Liver (tissue), 7 donors: ENCODE measurements at regions not wholly inside any gene's neighbourhood (a gene's known extent, or its start where the extent isn't known, plus 50 kb on each side); places are given as distances from the start of the nearest gene placed in this dataset.

ENCODE experiments used
- DNase-seq: peaks from one replicate; pipeline ENCODE4 v3.0.0-alpha.2; 2017; ENCODE audit warnings: low spot score
- H3K27ac ChIP-seq, 2 donors: one replicate each; pipeline ENCODE4 v1.7.0; 2013; ENCODE audit warnings: inconsistent platforms in 2 of 2, low read length in 2 of 2, control low read depth in 1 of 2, low read depth in 1 of 2, mild to moderate bottlenecking in 1 of 2
- H3K27me3 ChIP-seq, 4 donors: one replicate each; pipeline versions ENCODE4 v1.6.1 to v1.7.0; 2013; ENCODE audit warnings: low read length in 3 of 4, inconsistent platforms in 1 of 4, mild to moderate bottlenecking in 1 of 4, moderate library complexity in 1 of 4; ENCODE audit not compliant: control insufficient read depth in 4 of 4, insufficient read depth in 4 of 4
- H3K36me3 ChIP-seq, 4 donors: one replicate each; pipeline versions ENCODE4 v1.6.1 to v1.7.0; 2013; ENCODE audit warnings: low read length in 3 of 4, mild to moderate bottlenecking in 3 of 4, low read depth in 1 of 4, moderate library complexity in 1 of 4; ENCODE audit not compliant: control insufficient read depth in 4 of 4, insufficient read depth in 3 of 4
- H3K4me1 ChIP-seq, 4 donors: one replicate each; pipeline versions ENCODE4 v1.6.1 to v1.7.0; 2013; ENCODE audit warnings: low read length in 3 of 4, mild to moderate bottlenecking in 3 of 4, moderate library complexity in 1 of 4; ENCODE audit not compliant: control insufficient read depth in 4 of 4, insufficient read depth in 4 of 4
- H3K4me3 ChIP-seq, 3 donors: one replicate each; pipeline versions ENCODE4 v1.6.1 to v1.7.0; 2013; ENCODE audit warnings: low read length in 3 of 3, control low read depth in 1 of 3, low read depth in 1 of 3, mild to moderate bottlenecking in 1 of 3
- H3K9ac ChIP-seq, 2 donors: one replicate each; pipeline ENCODE4 v1.7.0; 2013; ENCODE audit warnings: low read length in 2 of 2, mild to moderate bottlenecking in 2 of 2, moderate library complexity in 2 of 2, control low read depth in 1 of 2, low read depth in 1 of 2
- H3K9me3 ChIP-seq, 4 donors: one replicate each; pipeline versions ENCODE4 v1.6.1 to v1.7.0; 2013; ENCODE audit warnings: low read length in 3 of 4; ENCODE audit not compliant: control insufficient read depth in 4 of 4
- EGR1 ChIP-seq, 2 donors: IDR thresholded peaks; 2 replicates each; pipeline ENCODE4 v1.6.1; 2016 to 2018; ENCODE audit warnings: antibody characterized with exemption in 2 of 2, low read depth in 2 of 2
- FOXA1 ChIP-seq: IDR thresholded peaks from 2 replicates; pipeline ENCODE4 v1.6.1; 2016; ENCODE audit warnings: antibody characterized with exemption
- GABPA ChIP-seq, 2 donors: IDR thresholded peaks in 1 of 2; conservative IDR thresholded peaks in 1 of 2; 2 replicates each; pipeline ENCODE4 v1.6.1; 2016; ENCODE audit warnings: antibody characterized with exemption in 2 of 2, mild to moderate bottlenecking in 1 of 2, moderate library complexity in 1 of 2
- HNF4A ChIP-seq, 2 donors: conservative IDR thresholded peaks; 2 replicates each; pipeline ENCODE4 v1.6.1; 2016; ENCODE audit warnings: antibody characterized with exemption in 2 of 2, mild to moderate bottlenecking in 2 of 2
- HNF4G ChIP-seq: IDR thresholded peaks from 2 replicates; pipeline ENCODE4 v1.6.1; 2016; ENCODE audit warnings: antibody characterized with exemption
- NR2F2 ChIP-seq: IDR thresholded peaks from 2 replicates; pipeline ENCODE4 v1.6.1; 2016; ENCODE audit warnings: antibody characterized with exemption
- RAD21 ChIP-seq, 2 donors: IDR thresholded peaks; 2 replicates each; pipeline ENCODE4 v1.6.1; 2016; ENCODE audit warnings: antibody characterized with exemption in 2 of 2, mild to moderate bottlenecking in 2 of 2
- SP1 ChIP-seq: IDR thresholded peaks from 2 replicates; pipeline ENCODE4 v1.6.1; 2018; ENCODE audit warnings: antibody characterized with exemption, mild to moderate bottlenecking
- WGBS: extraction: QIAGEN DNeasy Blood & Tissue Kit; methylation state at CpG from one replicate; pipeline ENCODE4 v1.1.7; 2013; 5-methylcytosine and 5-hydroxymethylcytosine counted together
- TF ChIP-seq, protein P1 (sequence below): IDR thresholded peaks from 2 replicates; pipeline ENCODE4 v1.6.1; 2016; ENCODE audit warnings: antibody characterized with exemption
- TF ChIP-seq, protein P2 (sequence below): IDR thresholded peaks from 2 replicates; pipeline ENCODE4 v1.6.1; 2016; ENCODE audit warnings: antibody characterized with exemption
- TF ChIP-seq, protein P3 (sequence below): IDR thresholded peaks from 2 replicates; pipeline ENCODE4 v1.6.1; 2016; ENCODE audit warnings: antibody characterized with exemption, mild to moderate bottlenecking
- TF ChIP-seq, protein P4 (sequence below): IDR thresholded peaks from 2 replicates; pipeline ENCODE4 v1.6.1; 2016; ENCODE audit warnings: antibody characterized with exemption
- donor health status: healthy.
- donor health status: healthy.
- donor health status: healthy.
- donor health status: healthy.

DNA sequence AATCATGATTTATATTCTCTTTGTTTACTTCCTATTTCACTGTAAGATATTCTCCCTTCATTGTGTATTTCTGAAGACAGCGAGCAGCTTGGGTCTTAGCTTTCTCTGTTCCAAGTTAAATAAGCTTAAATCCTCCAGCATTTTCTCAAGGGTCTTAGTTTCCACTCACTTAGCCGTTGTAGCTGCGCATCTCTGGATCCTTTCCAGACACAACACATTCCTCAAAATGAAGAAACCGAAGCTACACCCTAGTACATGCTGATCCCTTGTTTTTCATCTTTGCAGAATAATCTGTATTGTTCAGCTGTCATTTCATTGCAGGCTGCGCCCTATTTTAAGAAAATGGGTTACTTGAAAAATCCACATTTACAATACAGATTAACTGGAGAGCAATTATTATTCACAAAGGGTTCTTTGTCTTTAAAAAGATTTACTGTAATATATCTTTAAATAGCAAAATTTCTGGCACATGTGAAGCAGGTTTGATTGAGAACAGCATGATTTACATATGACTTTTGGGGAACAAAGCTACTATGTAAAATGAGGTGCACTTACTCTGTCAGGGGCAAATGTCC, 375.8 kb downstream of the QKI start:
- no peaks in the 10 kb centered on the region for H3K36me3 ChIP-seq
- H3K27ac ChIP-seq, result no peak overlapping the region
- TF ChIP-seq FOXA1, result no peak
- TF ChIP-seq, protein P1, sequence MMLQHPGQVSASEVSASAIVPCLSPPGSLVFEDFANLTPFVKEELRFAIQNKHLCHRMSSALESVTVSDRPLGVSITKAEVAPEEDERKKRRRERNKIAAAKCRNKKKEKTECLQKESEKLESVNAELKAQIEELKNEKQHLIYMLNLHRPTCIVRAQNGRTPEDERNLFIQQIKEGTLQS, result no peak
- no peak for TF ChIP-seq SP1
- TF ChIP-seq HNF4A (conservative IDR thresholded peaks at IDR 0.05), result no peak
- TF ChIP-seq HNF4G, result no peak
- TF ChIP-seq, protein P2, sequence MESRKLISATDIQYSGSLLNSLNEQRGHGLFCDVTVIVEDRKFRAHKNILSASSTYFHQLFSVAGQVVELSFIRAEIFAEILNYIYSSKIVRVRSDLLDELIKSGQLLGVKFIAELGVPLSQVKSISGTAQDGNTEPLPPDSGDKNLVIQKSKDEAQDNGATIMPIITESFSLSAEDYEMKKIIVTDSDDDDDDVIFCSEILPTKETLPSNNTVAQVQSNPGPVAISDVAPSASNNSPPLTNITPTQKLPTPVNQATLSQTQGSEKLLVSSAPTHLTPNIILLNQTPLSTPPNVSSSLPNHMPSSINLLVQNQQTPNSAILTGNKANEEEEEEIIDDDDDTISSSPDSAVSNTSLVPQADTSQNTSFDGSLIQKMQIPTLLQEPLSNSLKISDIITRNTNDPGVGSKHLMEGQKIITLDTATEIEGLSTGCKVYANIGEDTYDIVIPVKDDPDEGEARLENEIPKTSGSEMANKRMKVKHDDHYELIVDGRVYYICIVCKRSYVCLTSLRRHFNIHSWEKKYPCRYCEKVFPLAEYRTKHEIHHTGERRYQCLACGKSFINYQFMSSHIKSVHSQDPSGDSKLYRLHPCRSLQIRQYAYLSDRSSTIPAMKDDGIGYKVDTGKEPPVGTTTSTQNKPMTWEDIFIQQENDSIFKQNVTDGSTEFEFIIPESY, result no peak
- TF ChIP-seq EGR1 (IDR thresholded peaks at IDR 0.05; ENCODE audit: low read depth in 2 of 2), result no peak
- H3K4me3 ChIP-seq, result no peak overlapping the region
- no peak for DNase-seq
- 78% methylated on average over 5 of the region's 5 CpGs for WGBS
- H3K27me3 ChIP-seq, result no peaks in the 10 kb centered on the region
- no peaks in the 10 kb centered on the region for H3K9me3 ChIP-seq
- no peak overlapping the region for H3K9ac ChIP-seq
- H3K4me1 ChIP-seq, result no peaks in the 10 kb centered on the region

DNA sequence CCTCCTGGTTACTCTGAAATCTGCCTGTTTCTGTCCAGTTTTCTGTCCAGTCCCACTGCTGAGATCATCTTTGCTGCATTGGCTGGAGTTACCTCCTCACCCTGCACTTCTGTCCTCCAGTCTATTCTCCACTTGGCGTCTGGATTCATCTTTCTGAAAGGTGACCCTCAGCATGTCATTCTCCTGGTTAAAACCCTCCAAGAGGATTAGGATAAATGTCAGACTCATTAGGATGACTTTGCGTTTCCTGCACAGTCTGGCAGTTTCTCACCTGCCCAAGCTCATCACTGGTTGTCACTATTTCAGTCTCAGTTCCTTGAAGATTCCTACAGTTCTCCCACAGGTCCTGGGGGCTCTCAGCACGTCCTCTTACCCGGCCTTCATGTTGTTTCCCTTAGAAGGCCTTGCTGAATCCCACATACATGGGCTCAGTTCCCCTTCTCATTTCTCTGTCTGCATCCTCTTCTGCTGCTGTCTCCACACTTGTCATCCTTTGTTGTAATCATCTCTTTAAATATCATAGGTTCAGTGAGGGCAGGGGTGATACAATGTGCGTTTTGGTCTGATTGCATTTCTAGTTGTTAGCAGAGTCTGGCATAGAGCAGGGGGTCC, 374.8 kb downstream of the QKI start:
- no peaks in the 10 kb centered on the region for H3K36me3 ChIP-seq
- H3K27me3 ChIP-seq, result no peaks in the 10 kb centered on the region
- H3K4me1 ChIP-seq, result no peaks in the 10 kb centered on the region
- H3K9me3 ChIP-seq, result no peaks in the 10 kb centered on the region
- TF ChIP-seq HNF4G (no peak), NR2F2 (no peak), GABPA (IDR thresholded peaks at IDR 0.05 in 1 of 2, conservative IDR thresholded peaks at IDR 0.05 in 1 of 2) (no peak), FOXA1 (no peak), RAD21 (IDR thresholded peaks at IDR 0.05) (no peak), EGR1 (IDR thresholded peaks at IDR 0.05; ENCODE audit: low read depth in 2 of 2) (no peak)
- TF ChIP-seq, protein P3, sequence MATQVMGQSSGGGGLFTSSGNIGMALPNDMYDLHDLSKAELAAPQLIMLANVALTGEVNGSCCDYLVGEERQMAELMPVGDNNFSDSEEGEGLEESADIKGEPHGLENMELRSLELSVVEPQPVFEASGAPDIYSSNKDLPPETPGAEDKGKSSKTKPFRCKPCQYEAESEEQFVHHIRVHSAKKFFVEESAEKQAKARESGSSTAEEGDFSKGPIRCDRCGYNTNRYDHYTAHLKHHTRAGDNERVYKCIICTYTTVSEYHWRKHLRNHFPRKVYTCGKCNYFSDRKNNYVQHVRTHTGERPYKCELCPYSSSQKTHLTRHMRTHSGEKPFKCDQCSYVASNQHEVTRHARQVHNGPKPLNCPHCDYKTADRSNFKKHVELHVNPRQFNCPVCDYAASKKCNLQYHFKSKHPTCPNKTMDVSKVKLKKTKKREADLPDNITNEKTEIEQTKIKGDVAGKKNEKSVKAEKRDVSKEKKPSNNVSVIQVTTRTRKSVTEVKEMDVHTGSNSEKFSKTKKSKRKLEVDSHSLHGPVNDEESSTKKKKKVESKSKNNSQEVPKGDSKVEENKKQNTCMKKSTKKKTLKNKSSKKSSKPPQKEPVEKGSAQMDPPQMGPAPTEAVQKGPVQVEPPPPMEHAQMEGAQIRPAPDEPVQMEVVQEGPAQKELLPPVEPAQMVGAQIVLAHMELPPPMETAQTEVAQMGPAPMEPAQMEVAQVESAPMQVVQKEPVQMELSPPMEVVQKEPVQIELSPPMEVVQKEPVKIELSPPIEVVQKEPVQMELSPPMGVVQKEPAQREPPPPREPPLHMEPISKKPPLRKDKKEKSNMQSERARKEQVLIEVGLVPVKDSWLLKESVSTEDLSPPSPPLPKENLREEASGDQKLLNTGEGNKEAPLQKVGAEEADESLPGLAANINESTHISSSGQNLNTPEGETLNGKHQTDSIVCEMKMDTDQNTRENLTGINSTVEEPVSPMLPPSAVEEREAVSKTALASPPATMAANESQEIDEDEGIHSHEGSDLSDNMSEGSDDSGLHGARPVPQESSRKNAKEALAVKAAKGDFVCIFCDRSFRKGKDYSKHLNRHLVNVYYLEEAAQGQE, result no peak
- TF ChIP-seq, protein P4, sequence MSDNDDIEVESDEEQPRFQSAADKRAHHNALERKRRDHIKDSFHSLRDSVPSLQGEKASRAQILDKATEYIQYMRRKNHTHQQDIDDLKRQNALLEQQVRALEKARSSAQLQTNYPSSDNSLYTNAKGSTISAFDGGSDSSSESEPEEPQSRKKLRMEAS, result no peak
- WGBS, result 85% methylated on average over 5 of the region's 5 CpGs
- no peak overlapping the region for H3K4me3 ChIP-seq
- H3K9ac ChIP-seq, result no peak overlapping the region
- H3K27ac ChIP-seq, result no peak overlapping the region
- DNase-seq, result no peak
